ENCODE measurements at regions not wholly inside any gene's neighbourhood (a gene's known extent, or its start where the extent isn't known, plus 50 kb on each side); places are given as distances from the start of the nearest gene placed in this dataset.

DNA sequence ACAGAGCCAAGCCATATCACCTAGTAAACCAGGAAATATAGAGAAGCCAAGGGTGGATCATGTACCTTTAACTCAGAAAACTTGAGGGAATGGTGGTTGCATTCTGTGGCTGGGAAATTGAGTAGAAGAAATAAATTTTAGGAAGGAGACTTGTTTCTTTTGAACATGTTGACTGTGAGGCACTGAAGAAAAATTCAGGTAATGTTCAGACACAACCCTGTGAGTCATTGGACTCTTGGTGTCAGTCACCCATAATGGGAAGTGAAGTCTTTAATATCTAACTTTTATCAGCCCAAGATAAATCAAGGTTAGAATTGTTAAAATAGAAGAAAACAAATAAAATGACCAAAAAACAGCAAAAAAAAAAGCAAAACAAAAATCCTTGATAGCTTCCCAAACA lies 98.8 kb upstream of the GRIK2 start:
- Histone ChIP-seq H3K36me3 (ENCODE audit: insufficient read depth, low read length) (no peaks in the 10 kb centered on the region), H3K27ac (ENCODE audit: low read depth, low read length) (no peak overlapping the region), H3K27me3 (ENCODE audit: insufficient read depth, low read length) (no peaks in the 10 kb centered on the region), H3K4me1 (ENCODE audit: insufficient read depth, low read length) (no peaks in the 10 kb centered on the region), H3K9me3 (ENCODE audit: control insufficient read depth in 1 of 2, low read length in 2 of 2) (no peaks in the 10 kb centered on the region), H3K4me3 (ENCODE audit: low read length in 2 of 2) (no peak overlapping the region)
- Mint-ChIP-seq H3K36me3 (no peaks in the 10 kb centered on the region), H3K4me3 (no peak overlapping the region), H3K27me3 (no peaks in the 10 kb centered on the region), H3K4me1 (no peaks in the 10 kb centered on the region), H3K9me3 (peaks cover 0 to 16% (median 7%) of the 10 kb centered on the region in 8 donors), H3K27ac (no peak overlapping the region)
- no peak for DNase-seq
- POLR2A ChIA-PET (ENCODE audit: partially characterized antibody) = no interaction called here
- CTCF ChIA-PET (ENCODE audit: partially characterized antibody) = no interaction called here
- intact Hi-C loops (cut with micrococcal nuclease) = no loop called here

DNA sequence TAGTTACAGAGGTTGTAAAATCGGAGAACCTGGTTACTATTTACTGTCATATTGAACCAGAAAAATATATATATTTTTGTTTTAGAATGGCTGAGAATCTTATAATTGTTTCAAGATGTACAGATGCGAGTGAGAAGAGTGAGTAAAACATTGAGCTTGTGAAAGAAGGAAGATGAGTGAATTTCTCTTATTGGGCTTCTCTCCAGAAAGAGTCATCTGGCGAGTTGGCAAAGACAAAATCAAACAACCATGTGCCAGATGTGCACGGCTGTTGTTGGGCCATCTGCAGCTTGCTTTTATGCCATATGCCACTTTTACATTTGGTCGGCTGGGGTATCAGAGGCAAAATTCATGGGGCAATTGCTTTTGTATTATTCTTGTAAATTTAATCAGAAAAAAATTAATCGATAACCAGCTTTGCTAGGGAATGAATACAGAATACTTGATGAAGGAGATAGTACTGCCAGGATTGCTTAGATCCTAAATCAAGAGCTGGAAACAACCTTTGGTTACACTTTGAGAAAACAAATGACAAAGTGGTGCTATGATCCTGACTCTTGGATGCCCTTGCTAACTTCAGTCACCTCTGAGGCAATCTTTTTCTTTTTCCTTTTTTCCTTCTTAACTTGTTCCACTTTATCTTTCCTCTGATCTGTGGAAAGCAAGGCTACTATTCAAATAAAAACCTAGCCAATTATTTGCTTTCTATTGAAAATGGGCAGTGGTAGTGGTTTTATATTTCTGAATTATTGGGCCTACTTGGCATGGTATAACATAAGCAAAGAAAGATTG lies 97.1 kb upstream of the GRIK2 start:
- Histone ChIP-seq H3K4me3 (ENCODE audit: low read length in 2 of 2) (no peak overlapping the region), H3K27ac (ENCODE audit: low read depth, low read length) (no peak overlapping the region), H3K4me1 (ENCODE audit: insufficient read depth, low read length) (no peaks in the 10 kb centered on the region), H3K36me3 (ENCODE audit: insufficient read depth, low read length) (no peaks in the 10 kb centered on the region), H3K27me3 (ENCODE audit: insufficient read depth, low read length) (no peaks in the 10 kb centered on the region), H3K9me3 (ENCODE audit: control insufficient read depth in 1 of 2, low read length in 2 of 2) (no peaks in the 10 kb centered on the region)
- H3K4me3 Mint-ChIP-seq = no peak overlapping the region
- no peaks in the 10 kb centered on the region for H3K36me3 Mint-ChIP-seq
- intact Hi-C loops (cut with micrococcal nuclease) = no loop called here
- no peaks in the 10 kb centered on the region for H3K27me3 Mint-ChIP-seq
- no peak for DNase-seq
- peaks cover 0 to 12% (median 5%) of the 10 kb centered on the region in 8 donors for H3K9me3 Mint-ChIP-seq
- CTCF ChIA-PET (ENCODE audit: partially characterized antibody) = no interaction called here
- H3K4me1 Mint-ChIP-seq = no peaks in the 10 kb centered on the region
- POLR2A ChIA-PET (ENCODE audit: partially characterized antibody) = no interaction called here
- H3K27ac Mint-ChIP-seq = no peak overlapping the region

DNA sequence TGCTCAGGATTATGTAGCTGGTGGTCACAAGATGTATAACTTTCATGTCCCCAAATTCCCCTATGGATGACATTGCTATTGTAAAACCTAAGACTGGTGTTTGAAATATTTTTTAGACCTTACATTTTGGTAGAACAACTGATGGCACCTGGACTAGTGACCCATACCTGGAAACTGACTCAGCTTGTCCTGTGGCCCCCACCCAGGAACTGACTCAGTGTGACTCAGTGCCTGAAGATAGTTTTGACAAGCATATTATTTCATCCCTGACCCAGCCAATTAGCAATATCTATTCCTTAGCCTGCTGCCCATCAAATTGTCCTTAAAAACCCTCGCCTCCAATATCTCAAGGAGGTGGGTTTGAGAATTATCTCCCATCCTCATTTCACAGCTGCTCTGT lies 90.9 kb upstream of the GRIK2 start:
- Mint-ChIP-seq H3K9me3 (peaks cover 0 to 16% (median 12%) of the 10 kb centered on the region in 8 donors), H3K27me3 (no peaks in the 10 kb centered on the region), H3K4me1 (no peaks in the 10 kb centered on the region), H3K27ac (peak overlapping the region in 1 of 7 donors; percentile 14), H3K4me3 (no peak overlapping the region), H3K36me3 (no peaks in the 10 kb centered on the region)
- H3K27me3 ChIP-seq (ENCODE audit: insufficient read depth, low read length) = no peaks in the 10 kb centered on the region
- H3K4me3 ChIP-seq (ENCODE audit: low read length in 2 of 2) = no peak overlapping the region
- intact Hi-C loops (cut with micrococcal nuclease) = no loop called here
- no peaks in the 10 kb centered on the region for H3K4me1 ChIP-seq (ENCODE audit: insufficient read depth, low read length)
- CTCF ChIA-PET (ENCODE audit: partially characterized antibody) = no interaction called here
- no peaks in the 10 kb centered on the region for H3K9me3 ChIP-seq (ENCODE audit: control insufficient read depth in 1 of 2, low read length in 2 of 2)
- POLR2A ChIA-PET (ENCODE audit: partially characterized antibody) = no interaction called here
- H3K27ac ChIP-seq (ENCODE audit: low read depth, low read length) = no peak overlapping the region
- no peaks in the 10 kb centered on the region for H3K36me3 ChIP-seq (ENCODE audit: insufficient read depth, low read length)
- no peak for DNase-seq

DNA sequence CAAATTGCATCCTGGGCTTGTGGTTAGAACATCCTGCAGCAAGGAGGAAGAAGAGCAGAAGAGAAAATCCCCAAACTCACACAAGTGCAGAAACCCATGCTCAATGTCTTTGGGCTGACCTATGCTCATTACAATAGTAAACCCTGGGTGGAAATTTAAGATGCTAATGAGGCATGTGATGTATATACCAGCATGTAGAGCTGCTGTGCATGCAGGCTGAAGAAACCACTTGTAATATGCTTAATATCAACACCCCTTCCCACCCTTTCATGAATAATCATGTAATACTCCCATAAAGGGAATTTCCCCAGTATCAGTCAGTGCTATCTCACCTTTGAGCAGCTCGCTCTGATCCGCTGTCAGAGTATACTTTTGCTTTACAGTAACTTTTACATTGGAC lies 90.0 kb upstream of the GRIK2 start:
- POLR2A ChIA-PET (ENCODE audit: partially characterized antibody) = no interaction called here
- intact Hi-C loops (cut with micrococcal nuclease) = no loop called here
- no peak overlapping the region for H3K27ac ChIP-seq (ENCODE audit: low read depth, low read length)

DNA sequence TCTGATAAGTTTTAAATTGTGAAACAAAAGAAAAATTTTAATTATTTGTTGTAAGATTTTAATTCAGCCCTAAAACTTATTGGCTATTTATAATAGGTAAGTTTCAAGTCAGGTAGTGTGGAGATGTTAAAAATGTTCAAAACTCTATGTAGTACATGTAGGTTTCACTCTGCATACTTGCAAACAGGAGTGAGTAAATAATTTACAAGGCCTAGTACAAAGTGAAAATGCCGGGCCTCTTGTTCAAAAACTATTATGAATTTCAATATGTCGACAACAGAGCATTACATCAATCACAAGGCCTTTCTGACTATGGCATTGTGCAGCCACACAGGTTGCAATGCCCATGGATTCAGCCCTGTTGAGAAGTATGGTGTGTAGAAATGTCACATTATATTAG lies 80.9 kb upstream of the GRIK2 start:
- Mint-ChIP-seq H3K27ac (no peak overlapping the region), H3K27me3 (no peaks in the 10 kb centered on the region), H3K4me3 (no peak overlapping the region), H3K9me3 (peaks cover 0 to 5% (median 2%) of the 10 kb centered on the region in 8 donors), H3K4me1 (no peaks in the 10 kb centered on the region), H3K36me3 (no peaks in the 10 kb centered on the region)
- ChIA-PET POLR2A (ENCODE audit: partially characterized antibody) (no interaction called here), CTCF (ENCODE audit: partially characterized antibody) (no interaction called here)
- Histone ChIP-seq H3K4me3 (ENCODE audit: low read length in 2 of 2) (no peak overlapping the region), H3K36me3 (ENCODE audit: insufficient read depth, low read length) (no peaks in the 10 kb centered on the region), H3K27me3 (ENCODE audit: insufficient read depth, low read length) (no peaks in the 10 kb centered on the region), H3K9me3 (ENCODE audit: control insufficient read depth in 1 of 2, low read length in 2 of 2) (no peaks in the 10 kb centered on the region), H3K4me1 (ENCODE audit: insufficient read depth, low read length) (no peaks in the 10 kb centered on the region), H3K27ac (ENCODE audit: low read depth, low read length) (no peak overlapping the region)
- no peak for DNase-seq
- intact Hi-C loops (cut with micrococcal nuclease) = no loop called here

More for the DNA sequence above, 90.0 kb upstream of the GRIK2 start:
- Histone ChIP-seq H3K27me3 (ENCODE audit: insufficient read depth, low read length) (no peaks in the 10 kb centered on the region), H3K36me3 (ENCODE audit: insufficient read depth, low read length) (no peaks in the 10 kb centered on the region), H3K4me3 (ENCODE audit: low read length in 2 of 2) (no peak overlapping the region), H3K4me1 (ENCODE audit: insufficient read depth, low read length) (no peaks in the 10 kb centered on the region), H3K9me3 (ENCODE audit: control insufficient read depth in 1 of 2, low read length in 2 of 2) (no peaks in the 10 kb centered on the region)
- CTCF ChIA-PET (ENCODE audit: partially characterized antibody) = no interaction called here
- no peaks in the 10 kb centered on the region for H3K27me3 Mint-ChIP-seq
- no peak overlapping the region for H3K4me3 Mint-ChIP-seq
- DNase-seq = no peak
- H3K27ac Mint-ChIP-seq = no peak overlapping the region
- no peaks in the 10 kb centered on the region for H3K4me1 Mint-ChIP-seq
- peaks cover 0 to 16% (median 12%) of the 10 kb centered on the region in 8 donors for H3K9me3 Mint-ChIP-seq
- no peaks in the 10 kb centered on the region for H3K36me3 Mint-ChIP-seq

DNA sequence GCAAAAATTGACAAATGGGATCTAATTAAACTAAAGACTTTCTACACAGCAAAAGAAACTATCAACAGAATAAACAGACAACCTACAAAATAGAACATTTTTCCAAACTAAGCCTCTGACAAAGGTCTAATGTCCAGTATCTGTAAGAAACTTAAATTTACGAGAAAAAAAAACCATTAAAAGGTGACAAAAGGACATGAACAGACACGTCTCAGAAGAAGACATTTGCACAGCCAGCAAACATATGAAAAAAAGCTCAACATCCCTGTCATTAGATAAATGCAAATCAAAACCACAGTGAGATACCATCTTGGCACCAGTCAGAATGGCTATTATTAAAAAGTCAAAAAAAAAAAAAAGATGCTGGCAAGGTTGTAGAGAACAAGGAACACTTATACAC lies 70.6 kb upstream of the GRIK2 start:
- peaks cover 0 to 2% of the 10 kb centered on the region in 2 donors for H3K27me3 Mint-ChIP-seq
- intact Hi-C loops (cut with micrococcal nuclease) = no loop called here
- no peaks in the 10 kb centered on the region for H3K4me1 Mint-ChIP-seq
- CTCF ChIA-PET (ENCODE audit: partially characterized antibody) = no interaction called here
- H3K36me3 Mint-ChIP-seq = no peaks in the 10 kb centered on the region
- H3K4me3 ChIP-seq (ENCODE audit: low read length in 2 of 2) = no peak overlapping the region
- no peaks in the 10 kb centered on the region for H3K27me3 ChIP-seq (ENCODE audit: insufficient read depth, low read length)
- H3K27ac Mint-ChIP-seq = no peak overlapping the region
- no peaks in the 10 kb centered on the region for H3K4me1 ChIP-seq (ENCODE audit: insufficient read depth, low read length)
- no peak overlapping the region for H3K4me3 Mint-ChIP-seq
- no peaks in the 10 kb centered on the region for H3K9me3 ChIP-seq (ENCODE audit: control insufficient read depth in 1 of 2, low read length in 2 of 2)
- H3K27ac ChIP-seq (ENCODE audit: low read depth, low read length) = no peak overlapping the region
- no peak for DNase-seq
- H3K9me3 Mint-ChIP-seq = peaks cover 0 to 3% (median 0%) of the 10 kb centered on the region in 8 donors
- POLR2A ChIA-PET (ENCODE audit: partially characterized antibody) = no interaction called here
- H3K36me3 ChIP-seq (ENCODE audit: insufficient read depth, low read length) = no peaks in the 10 kb centered on the region

DNA sequence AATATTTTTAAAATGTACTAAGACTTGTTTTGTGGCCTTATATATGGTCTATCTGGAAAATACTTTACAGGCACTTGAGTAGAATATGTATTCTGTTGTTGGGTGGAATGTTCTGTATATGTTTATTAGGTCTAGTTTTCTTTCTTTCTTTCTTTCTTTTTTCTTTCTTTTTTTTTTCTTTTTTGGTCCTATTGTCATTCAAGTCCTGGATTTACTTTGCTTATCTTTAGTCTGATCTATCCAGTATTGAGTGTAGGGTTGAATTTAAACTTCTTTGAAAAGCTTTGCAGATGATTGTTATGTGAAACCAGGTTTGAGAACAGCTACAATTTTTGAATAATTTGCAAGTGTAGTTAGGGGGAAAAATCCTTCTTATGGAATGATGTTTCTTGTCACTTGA lies 67.1 kb upstream of the GRIK2 start:
- ChIA-PET CTCF (ENCODE audit: partially characterized antibody) (no interaction called here), POLR2A (ENCODE audit: partially characterized antibody) (no interaction called here)
- no peak overlapping the region for H3K27ac ChIP-seq (ENCODE audit: low read depth, low read length)
- intact Hi-C loops (cut with micrococcal nuclease) = no loop called here
- Mint-ChIP-seq H3K36me3 (no peaks in the 10 kb centered on the region), H3K27me3 (peaks cover 0 to 2% of the 10 kb centered on the region in 2 donors), H3K9me3 (peaks cover 0 to 6% (median 2%) of the 10 kb centered on the region in 8 donors), H3K27ac (no peak overlapping the region), H3K4me3 (no peak overlapping the region), H3K4me1 (no peaks in the 10 kb centered on the region)
- H3K4me3 ChIP-seq (ENCODE audit: low read length in 2 of 2) = no peak overlapping the region
- H3K27me3 ChIP-seq (ENCODE audit: insufficient read depth, low read length) = no peaks in the 10 kb centered on the region
- H3K36me3 ChIP-seq (ENCODE audit: insufficient read depth, low read length) = no peaks in the 10 kb centered on the region
- no peaks in the 10 kb centered on the region for H3K4me1 ChIP-seq (ENCODE audit: insufficient read depth, low read length)
- no peaks in the 10 kb centered on the region for H3K9me3 ChIP-seq (ENCODE audit: control insufficient read depth in 1 of 2, low read length in 2 of 2)
- no peak for DNase-seq

DNA sequence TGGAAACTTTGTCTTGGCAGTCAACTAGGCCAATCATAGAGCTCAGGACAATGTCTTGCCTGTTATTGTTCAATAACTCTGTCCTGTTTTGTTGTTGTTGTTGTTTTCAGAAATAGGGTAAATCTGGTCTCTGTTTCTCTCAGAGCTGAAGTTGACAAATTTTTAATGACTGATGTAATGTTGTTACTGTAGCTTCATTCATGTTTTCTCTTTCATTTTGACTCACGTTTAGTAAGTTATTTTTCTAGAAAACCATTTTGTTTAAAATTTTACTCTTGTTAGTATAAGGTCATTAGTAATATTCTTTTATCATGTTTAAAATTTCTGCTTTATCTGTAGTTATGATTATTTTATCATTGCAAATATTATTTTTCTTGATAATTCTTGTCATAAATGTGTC lies 51.6 kb upstream of the GRIK2 start:
- Mint-ChIP-seq H3K4me3 (no peak overlapping the region), H3K9me3 (peaks cover 2 to 21% (median 9%) of the 10 kb centered on the region in 8 donors), H3K27ac (no peak overlapping the region), H3K4me1 (no peaks in the 10 kb centered on the region), H3K27me3 (no peaks in the 10 kb centered on the region), H3K36me3 (no peaks in the 10 kb centered on the region)
- Histone ChIP-seq H3K4me1 (ENCODE audit: insufficient read depth, low read length) (no peaks in the 10 kb centered on the region), H3K27ac (ENCODE audit: low read depth, low read length) (no peak overlapping the region), H3K27me3 (ENCODE audit: insufficient read depth, low read length) (no peaks in the 10 kb centered on the region), H3K36me3 (ENCODE audit: insufficient read depth, low read length) (no peaks in the 10 kb centered on the region), H3K4me3 (ENCODE audit: low read length in 2 of 2) (no peak overlapping the region), H3K9me3 (ENCODE audit: control insufficient read depth in 1 of 2, low read length in 2 of 2) (no peaks in the 10 kb centered on the region)
- no peak for DNase-seq
- ChIA-PET CTCF (ENCODE audit: partially characterized antibody) (no interaction called here), POLR2A (ENCODE audit: partially characterized antibody) (no interaction called here)
- intact Hi-C loops (cut with micrococcal nuclease) = no loop called here

Data from CD4-positive, alpha-beta memory T cell (primary cell).